Sigmoid colon (tissue), 3 donors: ENCODE measurements at regions not wholly inside any gene's neighbourhood (a gene's known extent, or its start where the extent isn't known, plus 50 kb on each side); places are given as distances from the start of the nearest gene placed in this dataset.

Experiments used
- CTCF ChIP-seq, 4 experiments: fragments of 450-650 bp in 3 of 4; fragments of 200-600 bp in 1 of 4; IDR thresholded peaks; one replicate each; pipeline ENCODE4 v1.5.1; 2016 to 2019; ENCODE audit warnings: antibody characterized with exemption in 4 of 4, mild to moderate bottlenecking in 3 of 4, moderate library complexity in 2 of 4
- POLR2A ChIP-seq, 2 donors: fragments of 450-650 bp; IDR thresholded peaks; one replicate each; pipeline ENCODE4 v1.6.1; 2016; ENCODE audit warnings: antibody characterized with exemption in 2 of 2, mild to moderate bottlenecking in 2 of 2, moderate library complexity in 2 of 2

GRCh38 chr2:67169417-67170140 is 227.6 kb upstream of the ETAA1 start:
- TF ChIP-seq CTCF (IDR thresholded peaks at IDR 0.05) (no peak), POLR2A (IDR thresholded peaks at IDR 0.05) (no peak)
